Stimulated activated CD4-positive, alpha-beta T cell treated with anti-CD3 and anti-CD28 coated beads, TNF-alpha, amount 100 ng/mL, for 24 hours (primary cell): ENCODE measurements at regions not wholly inside any gene's neighbourhood (a gene's known extent, or its start where the extent isn't known, plus 50 kb on each side); places are given as distances from the start of the nearest gene placed in this dataset.

ENCODE experiments used
- DNase-seq, 3 experiments: peaks; one replicate each; pipeline ENCODE4 v3.0.0-alpha.2; 2020; ENCODE audit warnings: low read depth in 3 of 3

GRCh38 chr7:53699215-53699837 lies 663.9 kb downstream of the POM121L12 start:
- DNase-seq = no peak

DNA sequence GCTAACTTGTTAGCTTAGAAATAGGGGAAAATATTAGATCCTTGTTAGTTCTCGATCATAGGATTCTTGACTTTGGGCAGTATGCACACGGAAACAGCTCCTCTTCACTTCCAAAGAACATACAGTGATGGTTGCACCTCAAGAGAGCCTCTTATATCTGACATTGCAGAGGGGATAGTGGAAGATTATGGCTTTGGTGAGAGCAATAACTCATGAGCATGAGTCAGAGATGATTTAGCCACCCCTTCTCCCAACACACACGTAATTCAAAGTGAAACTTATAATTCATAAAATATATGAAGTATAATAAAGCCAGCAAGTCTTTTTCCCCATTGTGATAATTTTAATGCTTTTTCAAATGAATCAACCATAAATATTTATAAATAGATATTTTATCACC lies 683.7 kb downstream of the POM121L12 start:
- no peak for DNase-seq

- no peak for DNase-seq
Measured at GRCh38 chr7:53740971-53741370, 705.5 kb downstream of the POM121L12 start.

- no peak for DNase-seq
Measured at GRCh38 chr7:53743697-53744402, 708.4 kb downstream of the POM121L12 start.

DNA sequence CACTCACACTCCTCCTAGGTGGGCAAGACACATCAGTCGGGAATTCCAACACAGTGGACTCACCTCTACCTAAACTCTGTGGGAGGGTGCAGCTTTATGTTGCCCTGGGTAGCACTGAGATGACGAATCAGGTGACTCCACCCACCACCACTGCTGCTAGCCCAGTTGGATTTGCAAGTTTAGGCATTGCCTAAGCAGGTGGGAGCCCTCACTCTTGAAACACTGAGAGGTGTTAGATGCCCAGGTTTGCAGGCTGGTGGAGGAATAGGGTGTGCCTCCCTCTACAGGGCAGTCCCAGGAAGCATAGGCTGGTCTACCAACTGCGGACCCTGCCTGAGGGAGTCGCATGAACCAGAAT lies 708.9 kb downstream of the POM121L12 start:
- DNase-seq = no peak

- no peak for DNase-seq
Measured at GRCh38 chr7:53756946-53757345, 721.5 kb downstream of the POM121L12 start.

GRCh38 chr7:53768186-53768585 lies 732.8 kb downstream of the POM121L12 start:
- DNase-seq = no peak

DNA sequence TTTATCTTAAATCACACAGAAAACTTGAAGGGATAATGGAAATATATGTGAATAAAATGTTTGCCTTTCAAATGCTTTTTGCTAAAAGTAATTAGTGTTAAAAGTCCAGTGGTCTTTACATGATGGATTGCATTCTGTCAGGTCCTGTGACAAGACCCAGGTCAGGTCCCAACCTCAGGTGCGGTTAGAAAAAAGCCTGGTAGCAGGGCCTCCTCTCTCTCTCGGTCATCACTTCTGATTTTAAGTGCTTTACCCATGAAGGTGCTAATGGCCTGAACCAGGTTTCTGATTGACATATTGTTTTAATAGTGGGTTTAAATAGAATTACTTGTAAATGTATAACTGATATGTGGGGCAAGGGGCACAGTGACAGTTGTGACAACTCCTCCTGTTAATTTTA lies 736.3 kb downstream of the POM121L12 start:
- no peak for DNase-seq

- no peak for DNase-seq
Measured at GRCh38 chr7:53776323-53776722, 740.9 kb downstream of the POM121L12 start.

DNA sequence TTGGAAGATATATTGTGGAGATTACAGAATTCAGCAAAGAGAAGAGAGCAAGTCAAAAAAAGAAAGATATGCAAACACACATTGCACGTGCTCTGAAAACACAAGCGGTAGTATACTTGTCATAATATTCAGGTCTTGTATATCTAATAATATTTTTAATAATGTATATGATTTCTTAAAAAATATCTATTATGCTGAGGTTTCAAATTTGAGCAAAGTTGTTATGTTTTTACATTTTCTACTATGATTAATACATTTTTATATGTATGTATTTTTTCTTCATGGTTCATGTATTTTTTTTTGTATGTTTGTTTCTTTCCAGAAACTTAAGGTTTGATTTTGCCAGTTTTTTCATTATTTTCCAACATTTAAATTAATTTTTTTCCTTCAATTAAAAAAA lies 752.4 kb upstream of the VSTM2A start:
- no peak for DNase-seq

DNA sequence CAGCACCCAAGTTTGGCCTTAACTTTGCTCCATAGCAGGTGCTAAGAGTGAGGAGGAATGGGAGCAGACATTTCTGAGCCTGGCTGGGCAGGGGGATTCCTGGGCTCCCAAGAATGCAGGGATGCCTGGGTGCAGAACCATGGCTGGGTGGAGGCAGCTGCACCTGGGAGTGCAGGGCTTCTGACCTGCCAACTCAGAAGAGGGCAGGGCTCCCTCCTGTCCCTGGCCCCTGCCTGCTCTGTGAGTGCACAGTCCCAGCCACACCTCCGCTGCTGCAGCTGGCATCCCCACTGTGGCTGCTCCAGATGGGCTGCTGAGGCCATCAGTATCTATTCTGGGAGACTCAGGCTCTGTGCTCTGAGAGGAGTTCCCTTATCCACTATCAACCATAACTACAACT lies 747.4 kb upstream of the VSTM2A start:
- no peak for DNase-seq

DNA sequence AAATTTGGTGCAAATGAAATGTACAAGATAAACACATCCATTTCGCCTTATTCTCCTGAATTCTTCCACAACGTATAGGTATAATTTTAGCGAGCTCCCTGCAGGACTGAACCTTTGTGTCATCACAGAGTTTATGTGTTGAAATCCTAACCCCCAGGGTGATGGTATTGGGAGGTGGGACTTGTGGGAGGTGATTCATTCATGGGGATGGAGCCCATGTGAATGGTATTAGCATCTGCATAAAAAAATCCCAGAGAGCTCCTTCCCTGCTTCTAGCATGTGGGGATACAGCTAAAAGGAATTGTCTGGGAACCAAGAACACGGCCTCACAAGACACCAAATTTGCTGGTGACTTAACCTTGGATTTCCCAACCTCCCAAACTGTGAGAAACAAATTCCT lies 741.4 kb upstream of the VSTM2A start:
- DNase-seq = no peak

DNA sequence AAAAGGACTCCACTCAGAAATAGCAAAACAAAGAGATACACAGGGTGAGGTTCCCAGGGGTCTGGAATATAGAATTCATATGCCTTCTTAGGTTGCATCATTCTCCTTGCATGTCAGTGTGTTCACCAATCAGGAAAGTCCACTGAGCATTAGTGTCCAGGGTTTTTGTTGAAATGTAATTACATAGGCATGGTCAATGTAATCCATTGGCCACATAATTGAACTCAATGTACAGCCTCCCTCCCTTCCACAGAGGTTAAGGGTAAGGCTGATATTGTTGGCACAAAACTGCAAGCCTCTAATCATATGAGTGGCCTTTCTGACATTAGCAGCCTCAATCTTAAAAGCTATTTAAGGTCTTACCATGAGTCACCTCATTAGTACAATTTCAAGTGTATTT lies 736.1 kb upstream of the VSTM2A start:
- no peak for DNase-seq

DNA sequence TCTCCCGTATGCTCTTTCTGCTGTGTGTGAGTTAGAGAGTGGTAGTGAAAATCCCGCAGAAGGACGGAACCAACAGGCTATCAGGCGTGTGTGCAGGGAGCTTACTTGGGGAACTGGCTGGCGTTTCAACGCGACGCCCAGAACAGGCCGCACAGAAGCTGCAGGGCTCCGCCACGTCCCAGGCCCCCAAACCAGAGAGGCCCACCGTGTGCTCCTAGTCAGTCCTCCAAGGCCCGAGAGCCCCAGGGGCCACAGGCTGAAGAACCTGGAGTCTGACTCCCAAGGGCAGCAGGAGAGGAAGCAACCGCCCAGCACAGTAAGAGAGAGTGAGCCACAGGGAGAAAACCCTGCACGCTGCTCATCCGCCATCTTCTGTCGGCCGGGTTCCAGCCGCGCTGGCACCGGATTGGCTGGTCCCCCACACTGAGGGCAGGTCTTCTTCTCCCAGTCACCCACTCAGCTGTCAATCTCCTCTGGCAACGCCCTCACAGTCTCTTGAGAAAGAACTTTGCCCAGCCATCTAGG lies 730.6 kb upstream of the VSTM2A start:
- DNase-seq = peak in 1 of 3 experiments; percentile 1

DNA sequence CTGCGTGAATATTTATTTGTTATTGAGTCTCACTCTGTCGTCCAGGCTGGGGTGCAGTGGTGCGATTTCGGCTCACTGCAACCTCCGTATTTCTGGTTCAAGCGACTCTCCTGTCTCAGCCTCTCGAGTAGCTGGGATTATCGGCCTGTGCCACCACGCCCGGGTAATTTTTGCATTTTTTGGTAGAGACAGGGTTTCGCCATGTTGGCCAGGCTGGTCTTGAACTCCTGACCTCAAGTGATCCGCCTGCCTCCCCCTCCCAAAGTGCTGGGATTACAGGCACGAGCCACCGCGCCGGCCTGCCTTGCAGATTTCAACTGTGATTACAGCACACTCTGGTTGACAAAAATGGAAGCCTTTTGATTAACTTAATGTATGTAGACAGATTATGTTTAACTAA lies 730.0 kb upstream of the VSTM2A start:
- DNase-seq = no peak

DNA sequence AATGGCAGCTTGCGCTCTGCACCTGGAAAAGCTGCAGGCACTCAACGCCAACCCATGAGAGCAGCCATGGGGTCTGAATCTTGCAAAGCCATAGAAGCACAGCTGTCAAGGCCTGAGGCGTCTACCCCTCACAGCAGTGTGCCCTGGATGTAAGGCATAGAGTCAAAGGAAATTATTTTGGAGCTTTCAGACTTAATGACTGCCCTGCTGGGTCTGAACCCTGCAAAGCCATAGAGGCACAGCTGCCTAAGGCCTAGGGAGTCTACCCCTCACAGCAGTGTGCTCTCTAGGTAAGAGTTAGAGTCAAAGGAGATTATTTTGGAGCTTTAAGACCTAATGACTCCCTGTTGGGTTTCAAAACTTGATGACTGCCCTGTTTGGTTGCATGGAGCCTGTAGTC lies 706.9 kb upstream of the VSTM2A start:
- no peak for DNase-seq

DNA sequence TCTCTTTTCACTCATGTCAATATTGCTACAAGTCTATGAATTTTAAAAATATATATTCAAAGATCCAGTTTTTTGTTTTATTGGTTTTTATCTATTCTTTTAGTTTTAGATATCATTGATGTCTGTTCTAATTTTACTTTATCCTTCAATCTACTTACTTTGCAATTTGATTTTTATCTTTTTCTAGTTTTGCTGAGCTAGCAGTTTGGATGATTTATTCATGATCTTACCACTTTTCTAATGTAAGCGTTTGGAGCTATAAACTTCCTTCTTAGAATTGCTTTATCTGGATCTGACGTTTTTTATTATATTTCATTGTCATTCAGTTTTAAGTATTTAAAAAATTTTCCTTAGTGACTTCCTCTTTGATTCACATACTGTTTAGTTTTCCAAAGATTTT lies 664.5 kb upstream of the VSTM2A start:
- no peak for DNase-seq

- no peak for DNase-seq
Measured at GRCh38 chr7:53900856-53901528, 641.2 kb upstream of the VSTM2A start.

GRCh38 chr7:53904355-53904754 lies 637.8 kb upstream of the VSTM2A start:
- no peak for DNase-seq

DNA sequence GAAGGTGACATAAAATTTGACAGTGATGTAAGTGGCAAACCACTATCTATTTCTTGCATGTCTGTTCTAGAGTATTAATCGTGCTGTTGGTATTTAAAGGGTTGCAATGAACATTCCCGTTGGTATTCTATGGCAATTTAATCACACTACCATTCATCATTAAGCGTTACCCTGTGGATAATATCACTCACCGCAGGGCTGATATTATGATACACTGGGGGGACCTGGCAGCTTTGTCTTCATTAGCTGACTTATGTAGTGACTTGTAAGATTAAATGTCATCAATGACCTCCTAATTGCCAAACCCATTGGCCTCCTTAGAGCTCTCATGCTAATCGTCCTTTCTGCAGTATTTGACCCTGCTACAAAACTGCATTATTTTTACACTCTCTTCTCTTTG lies 624.5 kb upstream of the VSTM2A start:
- no peak for DNase-seq

- no peak for DNase-seq
Measured at GRCh38 chr7:53920011-53920410, 622.2 kb upstream of the VSTM2A start.

DNA sequence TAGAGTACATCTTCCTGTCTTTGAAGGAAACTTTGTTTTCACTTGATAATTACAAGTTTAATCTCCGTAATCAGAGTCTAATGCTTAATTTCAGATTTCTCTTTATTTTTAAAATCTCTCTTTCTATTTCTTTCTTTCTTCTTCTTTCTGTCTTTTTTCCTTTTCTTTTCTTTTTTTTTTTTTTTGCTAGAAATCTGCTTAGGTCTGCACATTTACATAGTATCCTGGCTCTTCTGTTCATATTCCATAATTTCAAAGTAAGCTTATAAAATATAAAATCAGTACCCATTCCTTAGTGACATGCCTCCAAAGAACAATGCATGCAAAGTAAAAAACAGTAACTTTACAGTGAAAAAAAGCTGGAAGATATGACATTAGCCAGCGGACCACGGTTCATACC lies 601.7 kb upstream of the VSTM2A start:
- no peak for DNase-seq

DNA sequence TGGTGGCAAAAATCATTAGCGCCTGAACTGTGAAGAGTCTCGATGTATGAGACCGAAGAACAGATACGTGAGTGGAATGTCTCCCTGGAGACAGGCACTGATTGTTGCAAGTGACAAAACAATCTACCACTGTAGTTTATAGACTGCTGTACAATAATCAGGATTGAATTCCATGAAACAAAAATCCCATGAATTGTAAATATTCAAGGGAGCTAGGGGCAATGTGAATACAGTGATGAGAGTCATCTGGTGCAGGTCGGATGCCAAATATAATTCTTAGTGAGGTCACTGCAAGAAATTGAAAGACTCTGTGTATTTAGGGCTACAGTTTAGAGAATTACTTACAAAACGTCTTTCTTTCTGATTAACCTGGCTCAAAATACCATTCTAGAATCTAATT lies 594.4 kb upstream of the VSTM2A start:
- DNase-seq = no peak
